GM19351 (cell line): ENCODE measurements at regions not wholly inside any gene's neighbourhood (a gene's known extent, or its start where the extent isn't known, plus 50 kb on each side); places are given as distances from the start of the nearest gene placed in this dataset.
A peak's percentile ranks its signal among the peaks of the same experiment; 100 is the strongest.
"Not testable (repeated sequence)": the region's sequence is repeated elsewhere in the genome, so short reads cannot be mapped to it uniquely, and the experiment has no call there.

Experiments used
- ATAC-seq: cut with Tn5 transposase; IDR thresholded peaks from one replicate; pipeline ENCODE4 v1.9.1; 2021; ENCODE audit warnings: mild to moderate bottlenecking, moderate library complexity; ENCODE audit not compliant: unreplicated experiment

GRCh38 chr6:56904068-56904467, 50.8 kb upstream of the BEND6 start:
- ATAC-seq = no peak

- peak; percentile 48 for ATAC-seq
These were observed 52.1 kb upstream of the BEND6 start for GRCh38 chr6:56902641-56903464.

GRCh38 chr6:56900784-56901183, 54.1 kb upstream of the BEND6 start:
- no peak for ATAC-seq

GRCh38 chr6:56899753-56900152, 55.2 kb upstream of the BEND6 start:
- ATAC-seq = no peak

- no peak for ATAC-seq
These were observed 55.6 kb upstream of the BEND6 start for GRCh38 chr6:56899311-56899710.

- ATAC-seq = no peak
These were observed 56.9 kb upstream of the BEND6 start for GRCh38 chr6:56897789-56898529.

GRCh38 chr6:56891754-56892153, 63.2 kb upstream of the BEND6 start:
- ATAC-seq = peak; percentile 21

GRCh38 chr6:56890683-56891429, 64.1 kb upstream of the BEND6 start:
- peak; percentile 92 for ATAC-seq

GRCh38 chr6:56890066-56890465, 64.8 kb upstream of the BEND6 start:
- no peak for ATAC-seq

GRCh38 chr6:56889492-56889891, 65.4 kb upstream of the BEND6 start:
- no peak for ATAC-seq

- ATAC-seq = no peak
These were observed 66.2 kb upstream of the BEND6 start for GRCh38 chr6:56888687-56889086.

GRCh38 chr6:56887086-56887485, 67.8 kb upstream of the BEND6 start:
- no peak for ATAC-seq

GRCh38 chr6:56877922-56878321, 77.0 kb upstream of the BEND6 start:
- ATAC-seq = no peak

- no peak for ATAC-seq
These were observed 78.9 kb upstream of the BEND6 start for GRCh38 chr6:56875961-56876360.

GRCh38 chr6:56875523-56875922, 79.4 kb upstream of the BEND6 start:
- ATAC-seq = no peak

GRCh38 chr6:56874328-56874727, 80.6 kb upstream of the BEND6 start:
- ATAC-seq = no peak

GRCh38 chr6:56870053-56870452, 84.9 kb upstream of the BEND6 start:
- not testable (repeated sequence) for ATAC-seq

- ATAC-seq = no peak
These were observed 85.6 kb upstream of the BEND6 start for GRCh38 chr6:56869346-56869745.

- ATAC-seq = no peak
These were observed 86.2 kb upstream of the BEND6 start for GRCh38 chr6:56868687-56869086.

GRCh38 chr6:56866917-56867522, 87.9 kb upstream of the BEND6 start:
- no peak for ATAC-seq
